OCI-LY1 (cell line): ENCODE measurements at regions not wholly inside any gene's neighbourhood (a gene's known extent, or its start where the extent isn't known, plus 50 kb on each side); places are given as distances from the start of the nearest gene placed in this dataset.

ENCODE experiments used
- H2AFZ ChIP-seq: fragments of 200-600 bp; sonication (generic), shearing (Covaris generic); 2 replicates; pipeline ENCODE4 v1.6.0; 2014; ENCODE audit warnings: antibody characterized with exemption, mild to moderate bottlenecking, low read length
- H3F3A ChIP-seq: fragments of 200-600 bp; sonication (generic), shearing (Covaris generic); 2 replicates; pipeline ENCODE4 v1.6.0; 2014; ENCODE audit warnings: mild to moderate bottlenecking, antibody characterized with exemption, low read length, moderate library complexity; ENCODE audit not compliant: insufficient read depth
- H3K27ac ChIP-seq: fragments of 200-600 bp; sonication (generic); 2 replicates; pipeline ENCODE4 v1.5.1; 2014; ENCODE audit warnings: low read length, mixed run types, mild to moderate bottlenecking, low read depth; ENCODE audit not compliant: poor library complexity, severe bottlenecking
- H3K27me3 ChIP-seq: fragments of 200-600 bp; sonication (generic); 2 replicates; pipeline ENCODE4 v1.6.0; 2014; ENCODE audit warnings: antibody characterized with exemption, mild to moderate bottlenecking, low read length, moderate library complexity; ENCODE audit not compliant: insufficient read depth
- H3K36me3 ChIP-seq: fragments of 200-600 bp; sonication (generic); 2 replicates; pipeline ENCODE4 v1.6.1; 2014; ENCODE audit warnings: mild to moderate bottlenecking, antibody characterized with exemption, low read length, moderate library complexity, mixed read lengths; ENCODE audit not compliant: insufficient read depth
- H3K4me1 ChIP-seq: fragments of 200-600 bp; sonication (generic); 2 replicates; pipeline ENCODE4 v1.5.1; 2014; ENCODE audit warnings: mild to moderate bottlenecking, low read length, moderate library complexity; ENCODE audit not compliant: insufficient read depth, severe bottlenecking
- H3K4me2 ChIP-seq: fragments of 200-600 bp; sonication (generic), shearing (Covaris generic); 2 replicates; pipeline ENCODE4 v1.6.1; 2014; ENCODE audit warnings: low read length
- H3K4me3 ChIP-seq: fragments of 200-600 bp; sonication (generic); 2 replicates; pipeline ENCODE4 v1.5.1; 2014; ENCODE audit warnings: low read length, low read depth, mild to moderate bottlenecking, mixed read lengths; ENCODE audit not compliant: poor library complexity, severe bottlenecking
- H3K79me2 ChIP-seq: fragments of 200-600 bp; shearing (Covaris generic); 2 replicates; pipeline ENCODE4 v1.6.1; 2016; ENCODE audit warnings: mixed run types, low read length, mixed read lengths; ENCODE audit not compliant: insufficient read depth
- H3K9ac ChIP-seq: fragments of 200-600 bp; sonication (generic), shearing (Covaris generic); 2 replicates; pipeline ENCODE4 v1.6.1; 2014; ENCODE audit warnings: mild to moderate bottlenecking, low read length, mixed read lengths
- H3K9me2 ChIP-seq: fragments of 200-600 bp; sonication (generic), shearing (Covaris generic); 2 replicates; pipeline ENCODE4 v1.6.1; 2014; ENCODE audit warnings: low read depth, mild to moderate bottlenecking, low read length, mixed read lengths
- H3K9me3 ChIP-seq: fragments of 200-600 bp; shearing (Covaris generic); 2 replicates; pipeline ENCODE4 v1.6.1; 2014; ENCODE audit warnings: low read length, mixed read lengths
- H4K20me1 ChIP-seq: fragments of 200-600 bp; sonication (generic), shearing (Covaris generic); 2 replicates; pipeline ENCODE4 v1.6.0; 2016; ENCODE audit warnings: mild to moderate bottlenecking, low read length; ENCODE audit not compliant: insufficient read depth
- EZH2 ChIP-seq: fragments of 200-600 bp; sonication (generic), shearing (Covaris generic); IDR thresholded peaks from 2 replicates; pipeline ENCODE4 v1.8.0; 2017; ENCODE audit warnings: borderline replicate concordance, mixed run types, mild to moderate bottlenecking, antibody characterized with exemption, low read length, moderate library complexity, mixed read lengths
- TF ChIP-seq, protein P1 (sequence below): fragments of 200-600 bp; sonication (generic), shearing (Covaris generic); IDR thresholded peaks from 2 replicates; pipeline ENCODE4 v1.5.1; 2017; ENCODE audit warnings: mild to moderate bottlenecking, antibody characterized with exemption, low read length, moderate library complexity, mixed read lengths

- Histone ChIP-seq H3K4me2 (no peak overlapping the region), H3K79me2 (no peaks in the 10 kb centered on the region), H4K20me1 (no peaks in the 10 kb centered on the region), H3K27ac (no peak overlapping the region), H3K9ac (no peak overlapping the region), H3F3A (no peaks in the 10 kb centered on the region), H2AFZ (no peak overlapping the region), H3K9me3 (no peaks in the 10 kb centered on the region; the same call in none of the 2 replicates), H3K9me2 (no peaks in the 10 kb centered on the region), H3K36me3 (no peaks in the 10 kb centered on the region), H3K27me3 (no peaks in the 10 kb centered on the region), H3K4me1 (no peaks in the 10 kb centered on the region), H3K4me3 (no peak overlapping the region)
- TF ChIP-seq, protein P1, sequence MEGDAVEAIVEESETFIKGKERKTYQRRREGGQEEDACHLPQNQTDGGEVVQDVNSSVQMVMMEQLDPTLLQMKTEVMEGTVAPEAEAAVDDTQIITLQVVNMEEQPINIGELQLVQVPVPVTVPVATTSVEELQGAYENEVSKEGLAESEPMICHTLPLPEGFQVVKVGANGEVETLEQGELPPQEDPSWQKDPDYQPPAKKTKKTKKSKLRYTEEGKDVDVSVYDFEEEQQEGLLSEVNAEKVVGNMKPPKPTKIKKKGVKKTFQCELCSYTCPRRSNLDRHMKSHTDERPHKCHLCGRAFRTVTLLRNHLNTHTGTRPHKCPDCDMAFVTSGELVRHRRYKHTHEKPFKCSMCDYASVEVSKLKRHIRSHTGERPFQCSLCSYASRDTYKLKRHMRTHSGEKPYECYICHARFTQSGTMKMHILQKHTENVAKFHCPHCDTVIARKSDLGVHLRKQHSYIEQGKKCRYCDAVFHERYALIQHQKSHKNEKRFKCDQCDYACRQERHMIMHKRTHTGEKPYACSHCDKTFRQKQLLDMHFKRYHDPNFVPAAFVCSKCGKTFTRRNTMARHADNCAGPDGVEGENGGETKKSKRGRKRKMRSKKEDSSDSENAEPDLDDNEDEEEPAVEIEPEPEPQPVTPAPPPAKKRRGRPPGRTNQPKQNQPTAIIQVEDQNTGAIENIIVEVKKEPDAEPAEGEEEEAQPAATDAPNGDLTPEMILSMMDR = no peak
Measured at GRCh38 chr9:18237776-18238175, 236.2 kb upstream of the ADAMTSL1 start.

- no peaks in the 10 kb centered on the region for H3K79me2 ChIP-seq
- H3K9me2 ChIP-seq = no peaks in the 10 kb centered on the region
- H3K9me3 ChIP-seq = no peaks in the 10 kb centered on the region; the same call in none of the 2 replicates
- no peaks in the 10 kb centered on the region for H3K4me1 ChIP-seq
- no peak overlapping the region for H2AFZ ChIP-seq
- H3F3A ChIP-seq = no peaks in the 10 kb centered on the region
- H3K27ac ChIP-seq = no peak overlapping the region
- H3K36me3 ChIP-seq = no peaks in the 10 kb centered on the region
- no peak overlapping the region for H3K4me3 ChIP-seq
- no peak overlapping the region for H3K4me2 ChIP-seq
- H4K20me1 ChIP-seq = no peaks in the 10 kb centered on the region
- H3K27me3 ChIP-seq = no peaks in the 10 kb centered on the region
- TF ChIP-seq, protein P1 = no peak
- TF ChIP-seq EZH2 = no peak
- H3K9ac ChIP-seq = no peak overlapping the region
Measured at GRCh38 chr9:18238254-18238653, 235.7 kb upstream of the ADAMTSL1 start.

DNA sequence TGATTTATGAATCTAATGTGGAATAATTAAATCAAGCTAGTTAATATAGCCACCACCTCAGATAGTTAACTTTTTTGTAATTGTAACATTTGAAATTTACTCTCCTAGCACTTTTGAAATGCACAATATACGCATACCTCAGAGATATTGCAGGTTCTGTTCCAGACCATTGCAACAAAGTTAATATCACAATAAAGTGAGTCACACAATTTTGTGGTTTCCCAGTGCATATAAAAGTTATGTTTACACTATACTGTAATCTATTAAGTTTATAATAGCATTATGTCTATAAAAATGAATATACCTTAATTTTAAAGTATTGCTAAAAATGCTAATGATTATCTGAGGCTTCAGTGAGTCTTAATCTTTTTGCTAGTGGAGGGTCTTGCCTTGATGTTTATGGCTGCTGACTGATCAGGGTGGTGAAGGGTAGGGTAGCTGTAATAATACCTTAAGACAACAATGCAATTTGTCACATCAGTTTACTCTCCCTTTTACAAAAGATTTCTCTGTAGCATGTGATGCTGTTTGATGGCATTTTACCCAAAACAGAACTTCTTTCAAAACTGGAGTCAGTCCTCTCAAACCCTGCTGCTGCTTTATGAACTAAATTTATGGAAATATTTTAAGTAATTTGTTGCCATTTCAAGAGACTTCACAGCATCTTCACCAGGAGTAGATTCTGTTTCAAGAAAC lies 235.1 kb upstream of the ADAMTSL1 start:
- H3K27me3 ChIP-seq = no peaks in the 10 kb centered on the region
- no peak overlapping the region for H3K4me2 ChIP-seq
- no peak overlapping the region for H3K4me3 ChIP-seq
- TF ChIP-seq EZH2 = no peak
- TF ChIP-seq, protein P1 = no peak
- no peaks in the 10 kb centered on the region for H3F3A ChIP-seq
- H3K9me2 ChIP-seq = no peaks in the 10 kb centered on the region
- H2AFZ ChIP-seq = no peak overlapping the region
- no peaks in the 10 kb centered on the region for H3K36me3 ChIP-seq
- no peaks in the 10 kb centered on the region for H3K79me2 ChIP-seq
- no peaks in the 10 kb centered on the region; the same call in none of the 2 replicates for H3K9me3 ChIP-seq
- H4K20me1 ChIP-seq = no peaks in the 10 kb centered on the region
- H3K27ac ChIP-seq = no peak overlapping the region
- no peak overlapping the region for H3K9ac ChIP-seq
- H3K4me1 ChIP-seq = no peaks in the 10 kb centered on the region
